ENCODE measurements at regions not wholly inside any gene's neighbourhood (a gene's known extent, or its start where the extent isn't known, plus 50 kb on each side); places are given as distances from the start of the nearest gene placed in this dataset.
"Not testable (repeated sequence)": the region's sequence is repeated elsewhere in the genome, so short reads cannot be mapped to it uniquely, and the experiment has no call there.

DNA sequence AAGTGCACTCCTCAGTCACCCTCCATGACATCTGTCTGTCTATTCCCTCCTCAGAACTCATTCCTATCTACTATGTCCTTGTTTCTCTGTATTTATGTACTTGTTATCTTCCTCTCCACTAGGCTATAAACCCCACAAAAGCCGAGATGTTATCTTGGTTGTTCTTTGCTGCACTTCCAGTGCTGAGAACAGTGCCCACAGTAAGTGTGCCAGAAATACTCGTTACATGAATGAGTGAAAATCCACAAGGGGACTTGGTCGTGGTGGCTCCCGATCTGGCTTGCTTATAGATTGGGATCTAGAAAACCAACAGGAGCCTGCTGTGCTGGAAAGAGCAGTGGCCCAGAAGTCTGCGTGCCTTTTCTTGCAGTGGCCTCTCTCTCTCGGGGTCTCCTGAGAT lies 111.9 kb upstream of the PRMT8 start:
- TF ChIP-seq, protein P1, sequence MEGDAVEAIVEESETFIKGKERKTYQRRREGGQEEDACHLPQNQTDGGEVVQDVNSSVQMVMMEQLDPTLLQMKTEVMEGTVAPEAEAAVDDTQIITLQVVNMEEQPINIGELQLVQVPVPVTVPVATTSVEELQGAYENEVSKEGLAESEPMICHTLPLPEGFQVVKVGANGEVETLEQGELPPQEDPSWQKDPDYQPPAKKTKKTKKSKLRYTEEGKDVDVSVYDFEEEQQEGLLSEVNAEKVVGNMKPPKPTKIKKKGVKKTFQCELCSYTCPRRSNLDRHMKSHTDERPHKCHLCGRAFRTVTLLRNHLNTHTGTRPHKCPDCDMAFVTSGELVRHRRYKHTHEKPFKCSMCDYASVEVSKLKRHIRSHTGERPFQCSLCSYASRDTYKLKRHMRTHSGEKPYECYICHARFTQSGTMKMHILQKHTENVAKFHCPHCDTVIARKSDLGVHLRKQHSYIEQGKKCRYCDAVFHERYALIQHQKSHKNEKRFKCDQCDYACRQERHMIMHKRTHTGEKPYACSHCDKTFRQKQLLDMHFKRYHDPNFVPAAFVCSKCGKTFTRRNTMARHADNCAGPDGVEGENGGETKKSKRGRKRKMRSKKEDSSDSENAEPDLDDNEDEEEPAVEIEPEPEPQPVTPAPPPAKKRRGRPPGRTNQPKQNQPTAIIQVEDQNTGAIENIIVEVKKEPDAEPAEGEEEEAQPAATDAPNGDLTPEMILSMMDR (IDR thresholded peaks at IDR 0.05; ENCODE audit: low read depth, low read length, missing control alignments): no peak
- DNase-seq (ENCODE audit: extremely low read depth, low read depth): no peak
- H3K4me3 ChIP-seq (replicated peaks; ENCODE audit: low read depth, low read length): no peak overlapping the region

DNA sequence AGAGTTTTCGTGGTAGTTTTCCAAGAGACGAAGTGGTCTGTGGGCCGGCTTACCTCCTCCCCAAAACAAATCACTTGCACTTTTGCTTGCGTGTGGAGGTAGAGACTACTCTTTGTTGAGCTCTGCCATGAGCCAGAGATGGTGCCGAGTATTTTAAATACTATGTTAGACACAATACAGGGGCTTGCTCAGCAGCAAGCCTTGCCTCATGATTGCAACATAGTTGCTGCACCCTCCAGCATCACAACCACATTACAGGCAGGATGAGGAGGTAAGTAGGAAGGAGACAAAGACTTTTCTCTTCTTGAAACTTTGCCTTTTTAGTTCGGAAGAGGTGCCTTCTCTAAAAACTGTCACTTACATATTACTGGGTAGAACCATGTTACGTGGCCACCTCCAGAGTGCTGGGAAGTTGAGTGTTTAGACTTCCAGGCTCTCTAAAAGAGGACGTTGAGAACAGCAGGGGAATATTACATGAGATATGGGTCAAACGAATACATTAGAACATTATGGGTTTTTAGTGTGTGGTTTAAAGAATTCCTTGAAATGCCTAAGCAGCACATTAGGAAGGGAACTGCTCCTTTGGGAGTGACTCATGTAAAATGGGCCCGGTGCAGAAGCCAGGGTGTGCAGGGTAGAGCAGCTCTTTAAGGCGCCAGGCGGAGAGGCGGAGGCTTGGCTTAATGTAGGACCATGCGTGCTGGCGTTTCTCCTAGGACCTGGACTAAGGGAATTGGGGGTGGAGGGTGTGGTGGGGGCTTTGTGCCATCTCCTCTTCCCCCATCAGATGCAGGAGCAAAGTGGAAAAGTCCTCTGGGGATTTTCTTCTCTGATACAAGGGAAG lies 110.6 kb upstream of the PRMT8 start:
- 0 out of 2 replicates have a peak overlapping the region, but pooled peaks have one; percentile 8 for H3K4me3 ChIP-seq (replicated peaks; ENCODE audit: low read depth, low read length)
- TF ChIP-seq, protein P1 (IDR thresholded peaks at IDR 0.05; ENCODE audit: low read depth, low read length, missing control alignments): no peak
- peak; percentile 22 for DNase-seq (ENCODE audit: extremely low read depth, low read depth)

DNA sequence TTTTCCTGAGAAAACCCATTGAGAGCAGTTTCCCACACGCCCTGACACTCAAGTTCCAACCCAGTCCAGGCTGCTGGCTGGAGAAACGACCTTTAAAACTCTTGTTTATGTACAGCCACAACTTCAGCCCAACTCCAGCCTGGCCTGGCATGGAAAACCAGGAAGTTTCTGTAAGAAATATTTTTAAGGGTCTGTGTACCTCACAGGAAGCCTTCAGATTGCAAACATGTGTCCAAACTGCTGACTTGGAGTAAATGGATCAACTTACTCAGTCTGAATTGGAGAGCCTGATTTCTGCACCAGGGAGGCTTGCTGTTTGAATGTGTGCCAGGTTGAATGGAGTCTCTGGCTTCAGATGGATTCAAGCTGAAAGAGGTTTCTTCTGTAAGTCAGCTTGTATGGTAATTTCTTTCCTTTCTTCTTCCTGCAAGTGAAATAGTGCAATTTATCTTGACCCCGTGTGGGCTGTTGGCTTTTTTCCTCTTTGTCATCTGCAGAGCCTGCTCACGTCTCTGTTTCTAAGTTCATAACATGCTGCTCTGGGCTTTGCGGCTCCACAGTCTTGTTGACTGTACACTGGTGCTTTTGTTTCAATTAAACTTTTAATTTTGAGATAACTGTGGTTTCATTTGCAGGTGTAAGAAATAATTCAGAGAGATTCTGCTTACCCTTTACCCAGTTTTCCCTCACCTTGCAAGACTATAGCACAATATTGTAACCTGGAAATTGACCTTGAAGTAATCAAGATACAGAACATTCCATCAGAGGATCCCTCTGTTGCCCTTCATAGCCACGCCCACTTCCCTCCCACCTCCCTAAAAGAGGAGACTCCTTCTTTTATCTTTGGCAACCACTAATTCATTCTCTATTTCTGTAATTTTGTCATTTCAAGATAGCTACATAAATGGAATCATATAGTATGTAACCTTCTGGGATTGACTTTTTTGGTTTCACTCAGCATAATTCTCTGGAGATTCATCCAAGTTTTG lies 109.7 kb upstream of the PRMT8 start:
- 0 out of 2 replicates have a peak overlapping the region, but pooled peaks have one; percentile 8 for H3K4me3 ChIP-seq (replicated peaks; ENCODE audit: low read depth, low read length)
- TF ChIP-seq, protein P1 (IDR thresholded peaks at IDR 0.05; ENCODE audit: low read depth, low read length, missing control alignments): no peak
- peak; percentile 90 for DNase-seq (ENCODE audit: extremely low read depth, low read depth)

DNA sequence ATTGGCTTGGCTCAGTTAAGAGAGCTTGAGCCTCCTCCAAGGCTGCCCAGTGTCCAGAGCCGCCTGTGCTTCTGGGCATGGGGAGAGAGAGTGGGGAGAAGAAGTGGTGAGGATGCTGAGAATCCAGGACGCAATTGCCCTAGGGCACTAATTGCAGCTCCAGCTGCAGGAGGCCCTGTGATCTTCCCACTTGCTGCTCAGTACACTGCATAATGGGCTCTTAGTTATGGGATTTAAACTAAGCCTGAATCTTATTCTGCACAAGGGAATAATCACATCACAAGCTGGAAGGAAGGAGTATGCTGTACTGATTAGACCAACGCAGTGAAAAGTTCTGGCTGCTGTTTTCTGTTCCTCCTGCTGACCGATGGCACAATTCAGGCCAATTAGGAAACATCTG lies 101.0 kb upstream of the PRMT8 start:
- TF ChIP-seq, protein P1 (IDR thresholded peaks at IDR 0.05; ENCODE audit: low read depth, low read length, missing control alignments): no peak
- no peak for DNase-seq (ENCODE audit: extremely low read depth, low read depth)
- H3K4me3 ChIP-seq (replicated peaks; ENCODE audit: low read depth, low read length): no peak overlapping the region

DNA sequence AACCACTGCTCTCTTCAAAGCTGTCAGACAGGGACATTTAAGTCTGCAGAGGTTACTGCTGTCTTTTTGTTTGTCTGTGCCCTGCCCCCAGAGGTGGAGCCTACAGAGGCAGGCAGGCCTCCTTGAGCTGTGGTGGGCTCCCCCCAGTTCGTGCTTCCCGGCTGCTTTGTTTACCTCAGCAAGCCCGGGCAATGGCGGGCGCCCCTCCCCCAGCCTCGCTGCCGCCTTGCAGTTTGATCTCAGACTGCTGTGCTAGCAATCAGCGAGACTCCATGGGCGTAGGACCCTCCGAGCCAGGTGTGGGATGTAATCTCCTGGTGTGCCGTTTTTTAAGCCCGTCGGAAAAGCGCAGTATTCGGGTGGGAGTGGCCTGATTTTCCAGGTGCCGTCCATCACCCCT lies 93.4 kb upstream of the PRMT8 start:
- DNase-seq (ENCODE audit: extremely low read depth, low read depth); H3K4me3 ChIP-seq (replicated peaks; ENCODE audit: low read depth, low read length): not testable (repeated sequence)

DNA sequence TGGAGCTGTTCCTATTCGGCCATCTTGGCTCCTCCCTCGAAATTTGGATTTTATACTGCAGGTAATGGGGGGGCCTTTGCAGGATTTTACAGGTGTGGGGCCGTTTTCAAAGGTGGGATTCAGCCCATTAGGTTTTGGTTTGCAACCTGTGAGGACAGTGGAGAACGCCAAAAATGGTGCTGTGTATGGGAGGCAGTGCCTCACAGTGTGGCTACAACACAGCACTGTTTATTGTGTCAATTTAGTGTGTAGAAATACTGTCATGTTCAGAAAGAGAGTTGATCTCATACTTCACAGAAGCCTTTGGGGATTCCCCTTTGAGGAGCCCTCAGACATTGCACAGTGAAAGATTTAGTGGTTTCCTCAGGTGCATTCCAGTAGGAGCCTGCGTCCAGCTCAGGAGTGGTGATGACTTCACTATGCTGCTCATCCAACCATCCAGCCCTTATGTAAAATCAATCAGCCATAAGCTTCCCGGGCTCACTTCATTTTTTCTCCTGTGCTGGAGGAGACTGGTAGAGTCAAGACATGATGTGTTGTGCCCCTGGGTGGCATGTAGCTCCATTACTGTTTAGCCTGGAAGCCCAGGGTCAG lies 92.7 kb upstream of the PRMT8 start:
- no peak overlapping the region for H3K4me3 ChIP-seq (replicated peaks; ENCODE audit: low read depth, low read length)
- TF ChIP-seq, protein P1 (IDR thresholded peaks at IDR 0.05; ENCODE audit: low read depth, low read length, missing control alignments): no peak
- no peak for DNase-seq (ENCODE audit: extremely low read depth, low read depth)

All from HFF-Myc (cell line).